EH (cell line): ENCODE measurements at regions not wholly inside any gene's neighbourhood (a gene's known extent, or its start where the extent isn't known, plus 50 kb on each side); places are given as distances from the start of the nearest gene placed in this dataset.

Source experiments
- DNase-seq: peaks from one replicate; pipeline ENCODE4 v3.0.0-alpha.2; 2015; ENCODE audit warnings: low read depth

- DNase-seq = no peak
Measured at GRCh38 chr4:83722730-83723269, 186.9 kb downstream of the GPAT3 start.

GRCh38 chr4:83716874-83717273 is 181.0 kb downstream of the GPAT3 start:
- DNase-seq = no peak

GRCh38 chr4:83712890-83713289 is 177.0 kb downstream of the GPAT3 start:
- no peak for DNase-seq

DNA sequence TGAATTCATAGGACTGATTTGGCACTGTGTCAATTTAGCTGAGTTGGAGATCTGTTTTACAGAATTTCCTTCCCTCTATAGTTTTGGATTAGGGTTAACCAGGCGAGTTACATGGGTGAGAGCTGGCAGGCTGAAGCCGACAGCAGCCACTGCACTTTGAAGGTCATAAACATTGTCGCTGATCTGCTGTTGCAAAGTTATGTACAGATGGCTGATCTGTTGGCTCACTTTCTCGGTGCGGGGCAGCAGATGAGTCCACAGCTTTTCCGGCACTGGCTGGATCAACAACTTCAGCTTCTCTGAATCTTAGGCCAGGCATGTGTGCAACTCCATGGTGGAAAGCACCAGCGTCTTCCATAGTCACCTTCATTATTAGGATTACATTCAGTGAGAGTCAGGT is 173.7 kb downstream of the GPAT3 start:
- no peak for DNase-seq

DNA sequence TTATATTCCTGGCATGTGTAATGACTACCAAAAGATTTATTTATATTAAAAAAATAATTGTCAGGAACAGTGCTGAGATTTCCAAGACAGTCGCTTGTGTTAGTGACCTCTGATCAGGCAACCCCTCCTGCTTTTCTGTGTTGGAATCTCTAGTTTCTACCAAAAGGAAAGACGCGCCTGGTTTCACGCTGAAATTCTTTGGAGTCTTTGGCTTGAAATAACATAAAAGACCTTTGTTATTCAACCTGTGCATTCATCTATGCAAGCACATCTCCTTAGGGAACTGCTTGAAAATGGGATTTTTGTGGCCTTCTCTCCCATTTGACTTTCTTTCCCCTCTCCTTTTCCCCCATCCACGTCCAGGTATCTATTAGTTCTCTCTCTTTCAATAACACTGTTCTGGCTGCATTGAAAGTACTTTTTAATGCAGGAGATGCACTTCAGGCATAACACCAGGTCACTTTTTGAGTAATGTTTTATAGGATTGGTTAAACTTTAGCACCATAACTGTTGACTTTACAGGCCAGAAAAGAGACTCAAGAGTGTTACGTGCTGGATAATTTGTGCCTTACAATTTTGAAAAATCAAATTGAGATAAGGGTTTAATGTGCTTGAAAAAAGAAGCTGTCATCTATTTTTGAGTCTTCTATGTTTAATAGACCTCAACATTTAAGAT is 172.7 kb downstream of the GPAT3 start:
- no peak for DNase-seq

DNA sequence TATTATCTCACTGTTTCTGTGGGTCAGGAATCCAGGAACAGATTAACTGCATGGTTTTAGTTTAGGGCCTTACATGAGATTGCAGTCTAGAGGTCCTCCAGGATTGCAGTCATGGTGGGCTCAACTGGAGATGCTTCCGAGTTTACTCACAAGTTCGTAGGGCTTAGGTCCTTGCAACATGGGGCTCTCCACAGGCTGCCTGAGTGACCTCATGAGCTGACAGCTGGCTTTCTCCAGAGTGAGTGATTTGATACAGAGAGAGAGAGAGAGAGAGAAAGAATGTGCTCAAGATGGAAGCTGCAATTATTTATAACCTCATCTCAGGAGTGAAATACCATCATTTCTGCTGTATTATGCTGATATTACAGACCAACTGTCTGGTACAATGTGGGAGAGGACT is 168.9 kb downstream of the GPAT3 start:
- DNase-seq = no peak

GRCh38 chr4:83703752-83704151 is 167.8 kb downstream of the GPAT3 start:
- no peak for DNase-seq

DNA sequence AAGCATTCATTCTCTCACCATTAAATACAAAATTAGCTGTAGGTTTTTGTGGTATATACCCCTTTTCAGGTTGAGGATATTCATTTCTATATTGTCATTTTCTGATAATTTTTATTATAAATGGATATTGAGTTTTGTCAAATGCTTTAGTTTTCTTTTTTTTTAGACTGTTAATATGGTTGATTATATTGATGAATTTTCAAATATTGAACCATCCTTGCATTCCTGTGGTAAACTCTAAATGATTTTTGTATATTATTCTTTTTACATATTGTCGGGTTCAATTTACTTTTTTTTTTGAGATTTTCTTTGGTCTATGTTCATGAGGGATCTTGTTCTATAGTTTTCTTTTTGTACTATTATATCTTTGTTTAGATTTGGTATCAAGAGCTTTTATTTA is 165.1 kb downstream of the GPAT3 start:
- DNase-seq = no peak

DNA sequence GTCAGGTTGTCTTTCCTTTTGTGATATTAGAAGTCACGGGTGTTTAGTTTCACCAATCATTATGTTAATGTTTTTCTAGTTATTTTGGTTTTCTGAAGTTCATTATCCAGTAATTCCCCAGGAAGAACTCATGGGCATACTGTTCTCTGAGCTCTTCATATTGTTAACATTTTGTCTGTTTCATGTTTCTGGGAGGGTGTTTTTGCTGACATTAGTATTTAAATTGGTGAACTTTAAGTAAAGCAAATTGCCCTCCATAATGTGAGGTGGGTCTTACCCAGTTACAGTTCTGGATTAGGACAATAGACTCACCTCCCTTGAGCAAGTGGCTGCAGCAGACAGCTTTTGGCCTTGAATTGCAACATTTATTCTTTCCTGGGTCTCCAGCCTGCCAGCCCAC is 163.4 kb downstream of the GPAT3 start:
- no peak for DNase-seq

DNA sequence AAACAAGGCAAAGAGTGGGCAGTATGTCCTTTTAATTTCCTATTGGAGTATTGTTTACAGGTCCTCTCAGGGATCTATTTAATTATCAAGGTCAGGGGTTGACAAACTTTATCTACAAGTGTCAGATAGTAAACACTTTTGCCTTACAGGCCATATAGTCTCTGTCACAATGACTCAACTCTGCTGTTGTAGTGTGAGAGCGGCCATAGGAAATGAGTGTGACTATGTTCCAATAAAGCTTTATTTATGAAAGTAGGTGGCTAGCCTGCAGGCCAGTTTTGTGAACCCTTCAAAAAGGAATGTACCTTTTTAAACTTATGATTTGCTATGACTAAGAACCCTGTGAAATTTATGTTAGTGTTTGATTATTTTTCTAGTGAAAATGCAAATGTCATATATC is 156.1 kb downstream of the GPAT3 start:
- DNase-seq = peak; percentile 41

- peak; percentile 82 for DNase-seq
Measured at GRCh38 chr4:83686166-83686565, 150.3 kb downstream of the GPAT3 start.

GRCh38 chr4:83679692-83680091 is 143.8 kb downstream of the GPAT3 start:
- no peak for DNase-seq

DNA sequence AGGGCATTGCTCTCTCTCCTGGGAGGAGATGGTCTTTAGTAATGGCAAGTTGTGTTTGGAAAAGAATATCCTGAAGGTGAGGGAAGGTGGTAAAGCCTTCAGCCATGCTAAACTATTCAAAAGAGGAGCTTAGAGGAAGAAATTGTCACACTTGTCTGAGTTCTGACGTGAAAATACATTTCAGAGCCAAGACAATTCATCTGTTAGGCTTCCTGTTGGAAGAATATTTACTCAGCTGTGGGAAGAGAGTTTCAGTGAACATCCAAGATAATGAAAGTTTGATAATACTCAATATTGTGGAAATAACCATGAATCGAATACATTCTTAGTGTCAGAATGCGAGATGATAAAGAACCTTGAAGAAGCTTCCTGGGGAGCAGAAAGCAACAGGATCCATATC is 143.3 kb downstream of the GPAT3 start:
- DNase-seq = no peak

GRCh38 chr4:83677656-83678055 is 141.7 kb downstream of the GPAT3 start:
- DNase-seq = peak; percentile 54

DNA sequence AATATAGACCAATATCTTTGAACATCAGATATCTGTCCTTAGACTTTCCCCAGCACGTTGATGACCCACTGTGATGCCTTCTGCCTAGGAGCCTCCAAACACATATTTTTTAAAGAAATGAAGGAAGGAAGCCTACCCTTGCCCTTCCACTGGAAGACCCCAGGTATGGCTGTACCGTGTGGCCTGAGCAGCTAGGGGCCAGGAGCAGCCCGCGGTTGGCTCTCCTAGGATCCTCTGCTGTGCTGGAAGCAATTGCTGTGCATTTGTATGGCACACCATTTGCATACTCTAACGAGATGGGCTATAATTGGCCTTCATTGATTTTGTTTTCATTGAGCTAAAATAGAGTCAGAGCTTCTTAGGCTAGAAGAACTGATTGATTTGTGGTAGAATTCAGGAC is 128.8 kb downstream of the GPAT3 start:
- DNase-seq = no peak

DNA sequence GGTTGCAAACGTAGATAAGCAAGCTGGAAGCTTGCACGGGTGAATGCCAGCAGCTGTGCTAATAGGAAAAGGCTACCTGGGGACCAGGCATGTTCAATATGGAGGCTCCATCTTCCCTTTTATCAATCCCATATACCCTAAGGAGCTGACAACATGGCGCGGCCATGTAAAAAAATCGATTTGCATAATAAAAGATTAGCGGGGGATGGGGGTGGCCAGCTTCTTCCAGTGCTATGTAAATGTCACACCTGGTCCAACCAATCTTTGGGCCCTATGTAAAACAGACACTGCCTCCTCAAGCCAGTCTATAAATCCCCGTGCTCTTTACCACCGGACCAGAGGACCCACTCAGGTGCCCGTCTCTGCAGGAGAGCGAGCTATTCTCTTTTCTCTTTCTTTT is 128.2 kb downstream of the GPAT3 start:
- no peak for DNase-seq

DNA sequence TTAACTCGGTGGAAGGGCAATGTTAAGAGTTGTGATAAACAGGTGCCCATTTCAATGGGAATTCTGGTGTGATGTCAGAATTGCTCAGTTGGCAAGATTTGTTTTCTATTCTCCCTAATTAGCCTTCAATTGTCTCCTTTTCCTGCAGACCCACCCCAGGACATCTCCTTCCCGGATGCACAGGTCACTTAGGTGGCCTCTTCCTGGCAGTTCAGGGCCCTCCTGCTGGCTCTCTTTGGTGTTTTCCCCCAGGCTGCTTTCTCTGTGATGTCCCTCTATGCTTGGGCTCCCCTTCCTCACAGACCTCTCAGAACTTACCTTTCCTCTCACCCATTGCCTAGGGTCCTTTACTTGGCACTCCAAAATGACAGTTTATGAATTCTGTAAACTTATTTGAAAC is 126.3 kb downstream of the GPAT3 start:
- DNase-seq = no peak

DNA sequence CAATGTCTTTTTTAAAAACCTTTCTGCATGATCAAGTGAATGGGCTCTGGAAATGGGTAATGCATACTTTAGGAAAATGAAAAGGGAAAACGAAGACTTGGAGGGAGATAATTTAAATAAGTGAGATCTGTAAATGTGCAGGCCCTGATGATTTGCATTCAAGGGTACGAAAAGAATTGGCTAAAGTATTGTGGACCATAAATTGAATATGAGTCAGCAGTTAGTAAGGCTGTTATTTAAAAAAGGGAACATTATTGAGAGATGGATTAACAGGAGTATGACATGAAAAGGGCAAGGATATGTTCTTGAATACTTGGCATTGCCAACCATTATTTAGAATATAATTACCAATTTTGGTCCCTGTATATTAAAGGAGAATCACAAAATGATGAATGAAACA is 125.5 kb downstream of the GPAT3 start:
- no peak for DNase-seq

DNA sequence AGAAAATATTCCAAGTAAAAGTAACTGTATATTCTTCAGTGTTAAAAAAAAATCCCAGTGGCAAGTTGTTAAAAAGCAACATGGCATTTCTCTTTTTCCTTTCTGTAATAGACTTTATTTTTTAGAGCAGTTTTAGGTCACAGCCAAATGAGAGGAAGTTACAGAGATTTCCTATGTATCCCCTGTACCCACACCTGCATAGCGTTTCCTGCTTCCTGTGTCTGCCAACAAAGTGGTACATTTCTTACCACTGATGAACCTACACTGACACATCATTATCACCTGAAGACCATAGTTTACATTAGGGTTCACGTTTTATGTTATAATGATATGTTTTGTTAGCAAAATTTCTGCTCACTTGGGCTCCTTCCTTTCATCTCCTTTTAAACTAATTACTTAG is 124.7 kb downstream of the GPAT3 start:
- DNase-seq = no peak

- DNase-seq = no peak
Measured at GRCh38 chr4:83658806-83659205, 122.9 kb downstream of the GPAT3 start.

DNA sequence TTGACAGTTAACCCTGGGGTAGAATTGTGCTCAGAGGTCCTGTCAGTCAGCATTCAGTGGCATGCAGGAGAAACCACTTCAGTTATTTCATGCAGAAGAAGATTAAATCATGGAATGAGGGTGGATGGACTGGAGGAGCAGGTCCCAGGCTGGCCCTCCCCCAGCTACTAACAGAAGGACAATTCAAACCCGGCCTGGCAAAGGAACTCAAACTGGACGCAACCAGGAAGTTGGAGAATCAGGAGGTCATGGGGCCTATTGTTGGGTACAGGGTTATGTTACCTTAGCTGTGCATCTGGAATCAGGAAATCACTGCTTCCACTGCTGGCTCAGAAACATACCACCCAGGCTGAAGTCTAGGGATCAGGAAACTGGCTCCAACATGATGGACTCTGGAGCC is 121.4 kb downstream of the GPAT3 start:
- DNase-seq = no peak
